ENCODE measurements at regions not wholly inside any gene's neighbourhood (a gene's known extent, or its start where the extent isn't known, plus 50 kb on each side); places are given as distances from the start of the nearest gene placed in this dataset.

DNA sequence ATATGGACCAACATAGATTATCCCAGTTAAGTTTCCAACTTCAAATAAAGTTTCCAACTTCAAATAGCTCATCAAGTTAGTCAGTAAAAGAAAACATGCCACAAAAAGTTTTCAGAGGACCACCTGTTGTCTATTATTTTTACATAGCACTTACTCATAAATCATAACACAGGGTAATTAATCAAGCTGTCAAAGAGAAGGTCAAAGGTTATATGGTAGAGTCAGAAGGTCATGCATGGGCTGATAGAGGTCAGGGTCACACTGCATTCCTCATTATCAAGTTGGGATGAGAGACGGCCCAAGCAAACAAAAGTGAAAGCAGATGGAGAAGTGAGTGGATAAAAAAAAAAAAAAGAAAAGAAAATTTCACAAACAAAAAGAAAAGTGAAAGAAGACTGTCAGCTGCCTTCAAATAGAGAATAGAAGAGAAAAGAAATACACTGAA is 145.5 kb upstream of the POU5F2 start:
- no peak for DNase-seq (ENCODE audit: insufficient read length, low spot score)
- no peak for FAIRE-seq
- TF ChIP-seq, protein P1, sequence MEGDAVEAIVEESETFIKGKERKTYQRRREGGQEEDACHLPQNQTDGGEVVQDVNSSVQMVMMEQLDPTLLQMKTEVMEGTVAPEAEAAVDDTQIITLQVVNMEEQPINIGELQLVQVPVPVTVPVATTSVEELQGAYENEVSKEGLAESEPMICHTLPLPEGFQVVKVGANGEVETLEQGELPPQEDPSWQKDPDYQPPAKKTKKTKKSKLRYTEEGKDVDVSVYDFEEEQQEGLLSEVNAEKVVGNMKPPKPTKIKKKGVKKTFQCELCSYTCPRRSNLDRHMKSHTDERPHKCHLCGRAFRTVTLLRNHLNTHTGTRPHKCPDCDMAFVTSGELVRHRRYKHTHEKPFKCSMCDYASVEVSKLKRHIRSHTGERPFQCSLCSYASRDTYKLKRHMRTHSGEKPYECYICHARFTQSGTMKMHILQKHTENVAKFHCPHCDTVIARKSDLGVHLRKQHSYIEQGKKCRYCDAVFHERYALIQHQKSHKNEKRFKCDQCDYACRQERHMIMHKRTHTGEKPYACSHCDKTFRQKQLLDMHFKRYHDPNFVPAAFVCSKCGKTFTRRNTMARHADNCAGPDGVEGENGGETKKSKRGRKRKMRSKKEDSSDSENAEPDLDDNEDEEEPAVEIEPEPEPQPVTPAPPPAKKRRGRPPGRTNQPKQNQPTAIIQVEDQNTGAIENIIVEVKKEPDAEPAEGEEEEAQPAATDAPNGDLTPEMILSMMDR (IDR thresholded peaks at IDR 0.05; ENCODE audit: insufficient read depth, missing control alignments), result no peak

DNA sequence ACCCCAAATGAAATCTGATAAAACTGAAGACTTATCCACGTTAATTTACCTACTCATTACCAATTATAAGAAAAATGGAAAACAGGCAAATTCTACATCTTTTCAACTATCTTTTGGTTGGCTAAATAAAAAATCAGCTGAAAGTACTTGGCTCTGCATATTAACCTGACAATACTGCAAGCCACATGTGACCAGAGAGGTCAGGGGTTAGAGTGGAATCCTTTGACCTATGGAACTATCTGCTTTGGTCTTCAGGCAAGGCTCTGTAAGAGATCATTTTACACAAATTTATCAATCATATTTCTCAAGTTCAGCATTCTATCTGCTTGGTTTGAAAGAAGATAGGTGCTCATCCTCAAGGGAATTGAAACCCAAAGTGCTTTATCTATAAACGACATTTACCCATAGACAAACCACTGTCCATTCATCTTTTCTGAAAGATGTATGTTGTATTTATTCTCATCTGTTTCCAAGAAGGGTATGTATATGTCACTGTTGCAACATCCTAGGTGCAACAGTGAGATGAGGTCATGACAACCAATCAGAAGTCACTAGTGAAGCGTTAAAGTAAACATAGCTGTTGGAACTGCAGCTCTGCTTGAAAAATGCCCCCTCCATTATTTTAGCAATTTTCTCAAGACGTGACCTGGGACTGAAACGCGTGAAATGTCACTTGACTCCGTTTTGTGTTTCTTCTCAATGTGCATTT is 144.9 kb upstream of the POU5F2 start:
- TF ChIP-seq, protein P1 (IDR thresholded peaks at IDR 0.05; ENCODE audit: insufficient read depth, missing control alignments), result no peak
- FAIRE-seq, result no peak
- DNase-seq (ENCODE audit: insufficient read length, low spot score), result no peak

DNA sequence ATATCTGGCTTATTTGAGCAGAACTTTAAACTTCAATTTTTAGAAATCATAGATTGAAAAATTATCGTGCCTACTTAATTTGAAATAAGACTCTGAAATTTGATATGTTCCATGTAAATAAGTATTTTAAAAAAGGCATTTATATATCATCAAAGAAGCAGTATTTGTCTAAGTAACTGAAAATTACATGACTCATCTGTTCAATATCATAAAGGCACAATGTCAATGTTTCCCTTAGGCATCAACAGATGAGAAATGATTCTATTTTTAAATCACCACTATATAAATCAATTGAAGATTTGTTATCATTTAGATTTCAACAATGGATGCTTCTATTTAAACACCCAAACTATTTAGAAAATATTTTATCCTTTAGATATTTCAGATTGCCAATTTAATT is 142.9 kb upstream of the POU5F2 start:
- DNase-seq (ENCODE audit: insufficient read length, low spot score) (no peak), FAIRE-seq (no peak)
- TF ChIP-seq, protein P1 (IDR thresholded peaks at IDR 0.05; ENCODE audit: insufficient read depth, missing control alignments), result no peak

DNA sequence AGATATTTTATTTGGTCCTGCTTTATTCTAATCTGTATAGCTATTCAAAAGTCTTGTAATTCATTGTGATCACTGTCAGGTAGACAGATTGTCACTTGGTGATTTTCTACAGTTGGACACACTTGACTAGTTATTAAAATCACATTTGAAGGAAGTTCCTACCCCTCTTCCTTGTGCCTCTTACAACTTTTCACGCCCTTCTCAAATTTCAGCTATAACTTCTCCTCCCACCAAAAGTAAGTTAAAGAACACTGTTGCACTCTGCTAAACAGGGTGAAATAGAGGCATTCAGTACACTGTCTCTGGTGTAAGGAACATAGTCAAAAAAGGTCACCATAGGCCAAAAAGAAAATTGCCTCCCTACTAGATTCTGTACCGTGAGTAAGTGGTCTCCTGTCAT is 142.1 kb upstream of the POU5F2 start:
- FAIRE-seq (no peak), DNase-seq (ENCODE audit: insufficient read length, low spot score) (no peak)
- TF ChIP-seq, protein P1 (IDR thresholded peaks at IDR 0.05; ENCODE audit: insufficient read depth, missing control alignments), result no peak

DNA sequence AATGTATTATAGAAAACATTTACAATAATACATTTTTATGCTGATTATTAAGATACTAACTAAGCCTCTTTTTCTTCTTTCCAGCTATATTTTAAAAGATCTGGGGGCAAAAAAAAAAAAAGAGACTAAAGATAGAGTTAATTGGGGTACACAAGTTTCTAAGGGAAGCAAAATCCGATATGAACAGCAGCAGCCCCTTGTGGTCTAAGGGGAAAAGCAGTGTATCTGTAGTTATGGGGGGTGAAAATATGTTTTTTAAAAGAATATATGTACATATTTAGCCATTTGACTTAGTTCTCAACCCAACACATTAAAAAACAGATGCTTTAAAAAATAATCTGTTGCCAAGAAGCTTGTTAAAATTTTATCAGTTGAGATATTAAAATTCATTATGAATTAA is 134.3 kb upstream of the POU5F2 start:
- no peak for DNase-seq (ENCODE audit: insufficient read length, low spot score)
- FAIRE-seq, result no peak
- TF ChIP-seq, protein P1 (IDR thresholded peaks at IDR 0.05; ENCODE audit: insufficient read depth, missing control alignments), result no peak

DNA sequence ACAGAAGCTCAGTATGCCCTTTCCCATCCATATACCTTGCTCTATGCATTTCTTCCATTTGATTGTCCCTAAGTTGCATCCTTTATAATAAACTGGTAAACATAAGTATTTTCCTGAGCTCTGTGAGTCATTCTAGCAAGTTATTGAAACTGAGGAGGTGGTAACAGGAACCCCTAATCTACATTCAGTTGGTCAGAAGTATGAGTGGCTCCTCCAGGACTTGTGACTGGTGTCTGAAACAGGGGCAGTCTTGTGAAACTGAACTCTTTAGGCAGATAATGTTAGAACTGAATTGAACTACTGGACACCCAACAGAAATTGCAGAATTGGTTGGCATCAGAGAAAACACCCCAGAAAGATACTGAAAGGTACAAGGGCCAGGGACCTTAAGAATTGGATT is 133.1 kb upstream of the POU5F2 start:
- FAIRE-seq (no peak), DNase-seq (ENCODE audit: insufficient read length, low spot score) (no peak)

DNA sequence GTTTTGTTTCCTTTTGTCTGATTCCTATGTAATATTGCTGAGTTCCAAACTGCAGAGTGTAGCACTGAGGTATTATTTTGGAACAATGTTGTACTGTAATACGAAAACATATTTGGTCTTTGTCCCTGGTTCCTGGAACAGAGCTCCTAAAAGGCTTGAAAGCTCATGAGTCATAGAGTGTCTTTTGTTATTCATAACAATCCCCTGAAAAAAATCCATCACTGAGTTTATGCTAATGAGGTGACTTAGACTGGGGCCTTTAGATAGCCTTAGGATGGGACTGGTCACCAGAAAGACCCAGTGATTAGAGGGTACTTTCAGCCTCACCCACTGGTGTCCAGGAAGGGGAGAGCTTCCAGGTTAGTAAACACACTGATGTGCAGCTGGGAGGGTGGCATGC is 132.7 kb upstream of the POU5F2 start:
- no peak for FAIRE-seq
- DNase-seq (ENCODE audit: insufficient read length, low spot score), result no peak
- TF ChIP-seq, protein P1 (IDR thresholded peaks at IDR 0.05; ENCODE audit: insufficient read depth, missing control alignments), result no peak

More for the DNA sequence above, 133.1 kb upstream of the POU5F2 start:
- TF ChIP-seq, protein P1 (IDR thresholded peaks at IDR 0.05; ENCODE audit: insufficient read depth, missing control alignments), result no peak

Measured in D721Med (cell line).